GM12878 (cell line): ENCODE measurements at regions not wholly inside any gene's neighbourhood (a gene's known extent, or its start where the extent isn't known, plus 50 kb on each side); places are given as distances from the start of the nearest gene placed in this dataset.

Experiments
- ATAC-seq: fragments of 200-7000 bp; cut with Tn5 transposase; 3 replicates; pipeline ENCODE4 v1.9.1; 2020; ENCODE audit warnings: mild to moderate bottlenecking, moderate library complexity
- BruUV-seq: library from RNA; stranded (reverse); fragments of 400-500 nt; replicated peaks from 2 replicates; lab custom pipeline; 2021; lab: Mats Ljungman, UMichigan
- CTCF ChIA-PET: fragments of 300-600 bp; sonication (Branson Sonifier 250); formaldehyde crosslinking; extraction: SDS; loops from one replicate; lab custom pipeline; 2021; ENCODE audit warnings: inconsistent platforms; lab: Yijun Ruan, JAX
- POLR2A ChIA-PET: fragments of 350-600 bp; formaldehyde crosslinking; extraction: SDS; loops from one replicate; lab custom pipeline; 2021; ENCODE audit warnings: inconsistent platforms; lab: Charles Lee
- RAD21 ChIA-PET: fragments of 300-600 bp; sonication (Branson Sonifier 250); formaldehyde crosslinking; loops from one replicate; lab custom pipeline; 2023; ENCODE audit warnings: antibody characterized with exemption; ENCODE audit not compliant: unreplicated experiment; lab: Charles Lee
- SMC1A ChIA-PET: fragments of 300-600 bp; sonication (Branson Sonifier 250); formaldehyde crosslinking; loops from one replicate; lab custom pipeline; 2023; ENCODE audit not compliant: unreplicated experiment, uncharacterized antibody; lab: Charles Lee
- DNase-seq: peaks from one replicate; pipeline ENCODE4 v3.0.0-alpha.2; 2011; ENCODE audit warnings: low read depth, low spot score
- FAIRE-seq: peaks from 3 replicates; lab custom pipeline; 2011; peaks lifted over from hg19 to GRCh38; lab: Jason Lieb, UNC
- H2AFZ ChIP-seq: 2 replicates; pipeline ENCODE4 v1.6.0; 2011; ENCODE audit warnings: low read depth, low read length, control low read depth; ENCODE audit not compliant: control insufficient read depth
- H3K27ac ChIP-seq: 2 replicates; pipeline ENCODE4 v1.5.1; 2011; ENCODE audit warnings: control low read depth; ENCODE audit not compliant: control insufficient read depth, insufficient read depth
- H3K27me3 ChIP-seq, 2 experiments: replicated peaks in 1 of 2; 2 replicates each; pipeline versions ENCODE4 v1.6.0 to v1.6.1; 2011; ENCODE audit warnings: low read length in 1 of 2; ENCODE audit not compliant: control insufficient read depth in 2 of 2, insufficient read depth in 2 of 2
- H3K36me3 ChIP-seq, 2 experiments: 2 replicates each; pipeline ENCODE4 v1.5.1; 2011; ENCODE audit warnings: low read length in 1 of 2; ENCODE audit not compliant: control insufficient read depth in 2 of 2, insufficient read depth in 2 of 2
- H3K4me1 ChIP-seq: 2 replicates; pipeline ENCODE4 v1.6.1; 2011; ENCODE audit warnings: mild to moderate bottlenecking, low read length, moderate library complexity, mixed read lengths; ENCODE audit not compliant: control insufficient read depth, insufficient read depth
- H3K4me2 ChIP-seq: 2 replicates; pipeline ENCODE4 v1.6.0; 2011; ENCODE audit warnings: control low read depth; ENCODE audit not compliant: control insufficient read depth, insufficient read depth
- H3K4me3 ChIP-seq: fragments of 200-600 bp; sonication (generic); 2 replicates; pipeline ENCODE4 v1.5.1; 2016
- H3K79me2 ChIP-seq: 2 replicates; pipeline ENCODE4 v1.6.0; 2011; ENCODE audit warnings: low read length; ENCODE audit not compliant: control insufficient read depth, insufficient read depth
- H3K9ac ChIP-seq: 2 replicates; pipeline ENCODE4 v1.8.0; 2011; ENCODE audit warnings: low read length, control low read depth, mixed read lengths; ENCODE audit not compliant: control insufficient read depth, insufficient read depth
- H3K9me3 ChIP-seq: replicated peaks from 3 replicates; pipeline ENCODE4 v1.5.1; 2011; ENCODE audit warnings: mild to moderate bottlenecking, low read length; ENCODE audit not compliant: control insufficient read depth, insufficient read depth
- H4K20me1 ChIP-seq: 2 replicates; pipeline ENCODE4 v1.6.0; 2011; ENCODE audit not compliant: control insufficient read depth, insufficient read depth
- CBX5 ChIP-seq: sonication (generic); IDR thresholded peaks from 2 replicates; pipeline ENCODE4 v1.6.1; 2016; ENCODE audit warnings: low read depth, moderate library complexity, mild to moderate bottlenecking, inconsistent platforms
- CEBPZ ChIP-seq: fragments of 150-350 bp; IDR thresholded peaks from 2 replicates; pipeline ENCODE4 v1.6.1; 2016; ENCODE audit warnings: low read depth, low read length
- CUX1 ChIP-seq: IDR thresholded peaks from 2 replicates; pipeline ENCODE4 v1.6.1; 2012; ENCODE audit warnings: improper control_type of control experiment, low read depth, low read length; ENCODE audit not compliant: insufficient replicate concordance
- ESRRA ChIP-seq: IDR thresholded peaks from 2 replicates; pipeline ENCODE4 v1.6.1; 2012; ENCODE audit warnings: mild to moderate bottlenecking, low read length, improper control_type of control experiment
- EZH2 ChIP-seq: IDR thresholded peaks from 2 replicates; pipeline ENCODE4 v1.6.1; 2012; ENCODE audit warnings: low read depth, mild to moderate bottlenecking, control low read depth, inconsistent platforms, low read length, borderline replicate concordance; ENCODE audit not compliant: control insufficient read depth
- HSF1 ChIP-seq: fragments of 150-350 bp; IDR thresholded peaks from 2 replicates; pipeline ENCODE4 v1.6.1; 2014; ENCODE audit warnings: mild to moderate bottlenecking, low read depth, low read length
- MEF2A ChIP-seq: IDR thresholded peaks from 2 replicates; pipeline ENCODE4 v1.6.1; 2011; ENCODE audit warnings: low read depth, mild to moderate bottlenecking, low read length, moderate library complexity; ENCODE audit not compliant: insufficient read depth
- NBN ChIP-seq: fragments of 450-650 bp; IDR thresholded peaks from 2 replicates; pipeline ENCODE4 v1.6.1; 2016
- NFIC ChIP-seq: IDR thresholded peaks from 2 replicates; pipeline ENCODE4 v1.6.1; 2012; ENCODE audit warnings: low read depth, mild to moderate bottlenecking, inconsistent platforms, low read length, moderate library complexity
- PBX3 ChIP-seq: IDR thresholded peaks from 2 replicates; pipeline ENCODE4 v1.6.1; 2011; ENCODE audit warnings: mild to moderate bottlenecking, low read depth, low read length, moderate library complexity; ENCODE audit not compliant: insufficient replicate concordance
- RAD51 ChIP-seq: fragments of 450-650 bp; IDR thresholded peaks from 2 replicates; pipeline ENCODE4 v1.6.1; 2016; ENCODE audit warnings: moderate library complexity, mild to moderate bottlenecking, inconsistent platforms
- RCOR1 ChIP-seq: conservative IDR thresholded peaks from 2 replicates; pipeline ENCODE4 v1.6.1; 2012; ENCODE audit warnings: low read depth, low read length, improper control_type of control experiment
- SMAD1 ChIP-seq: fragments of 450-650 bp; IDR thresholded peaks from 2 replicates; pipeline ENCODE4 v1.6.1; 2018; ENCODE audit warnings: mild to moderate bottlenecking, low read depth; ENCODE audit not compliant: partially characterized antibody
- SP1 ChIP-seq: IDR thresholded peaks from one replicate; pipeline ENCODE4 v1.6.1; 2011; ENCODE audit warnings: low read depth, low read length
- ZZZ3 ChIP-seq: IDR thresholded peaks from 2 replicates; pipeline ENCODE4 v1.6.1; 2011; ENCODE audit warnings: low read depth; ENCODE audit not compliant: control insufficient read depth, insufficient read length
- WGBS: methylation state at CpG from one replicate; pipeline ENCODE4 v1.1.6; 2016; ENCODE audit warnings: low lambda C conversion rate; ENCODE audit not compliant: insufficient replicate concordance, insufficient coverage; ENCODE audit errors: missing lambda C conversion rate; 5-methylcytosine and 5-hydroxymethylcytosine counted together
- in situ Hi-C: fragments of 300-500 bp; cut with MboI; formaldehyde crosslinking; loops from 9 replicates; pipeline ENCODE4 v1.14.3; 2018; ENCODE audit warnings: mixed read lengths
- intact Hi-C: fragments of 100-400 bp; cut with micrococcal nuclease; formaldehyde crosslinking; loops from one replicate; pipeline ENCODE4 v1.14.2; 2022; ENCODE audit not compliant: unreplicated experiment

GRCh38 chr13:107185889-107186288 is 618.0 kb upstream of the ARGLU1 start:
- no peaks in the 10 kb centered on the region for H3K9me3 ChIP-seq
- SMC1A ChIA-PET, result no interaction called here
- no peaks in the 10 kb centered on the region for H3K36me3 ChIP-seq
- WGBS, result 34% methylated on average over 4 of the region's 4 CpGs
- FAIRE-seq (no peak), ATAC-seq (no peak), DNase-seq (no peak)
- H3K4me2 ChIP-seq, result no peak overlapping the region
- H2AFZ ChIP-seq, result no peak overlapping the region
- in situ Hi-C loops (no loop called here), intact Hi-C loops (no loop called here)
- no peaks in the 10 kb centered on the region for H3K27me3 ChIP-seq
- POLR2A ChIA-PET, result no interaction called here
- no peak overlapping the region for H3K27ac ChIP-seq
- no peaks in the 10 kb centered on the region for H4K20me1 ChIP-seq
- no peaks in the 10 kb centered on the region for H3K4me1 ChIP-seq
- no peak overlapping the region for H3K4me3 ChIP-seq
- no peaks in the 10 kb centered on the region for H3K79me2 ChIP-seq
- CTCF ChIA-PET, result no interaction called here
- no TSS peak for BruUV-seq
- RAD21 ChIA-PET, result no interaction called here
- H3K9ac ChIP-seq, result no peak overlapping the region
- TF ChIP-seq ESRRA (no peak), CEBPZ (no peak), SMAD1 (no peak), RCOR1 (no peak), MEF2A (no peak), SP1 (no peak), EZH2 (no peak), CBX5 (no peak), NFIC (no peak), ZZZ3 (no peak), RAD51 (no peak), HSF1 (no peak), NBN (no peak), CUX1 (no peak), PBX3 (no peak)
